ENCODE measurements at regions not wholly inside any gene's neighbourhood (a gene's known extent, or its start where the extent isn't known, plus 50 kb on each side); places are given as distances from the start of the nearest gene placed in this dataset.

DNA sequence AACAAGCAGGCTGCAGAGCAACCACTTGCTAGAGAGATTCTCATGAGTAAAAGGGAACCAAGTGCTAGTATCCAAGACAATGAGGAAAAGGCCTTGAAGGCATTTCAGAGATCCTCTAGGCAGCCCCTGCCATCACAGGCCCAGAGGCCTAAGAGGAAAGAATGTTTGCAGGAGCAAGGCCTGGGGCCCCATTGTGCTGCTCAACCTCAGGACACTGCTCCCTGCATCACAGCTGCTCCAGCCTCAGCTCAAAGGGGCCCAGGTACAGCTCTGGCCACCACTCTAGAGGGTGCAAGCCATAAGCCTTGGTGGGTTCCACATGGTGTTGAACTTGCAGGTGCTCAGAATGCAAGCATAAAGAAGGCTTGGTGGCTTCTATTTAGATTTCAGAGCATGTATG, 243.0 kb upstream of the RPL38 start (continued):
- no peak for TF ChIP-seq PREB (CRISPR knock-in tag; IDR thresholded peaks at IDR 0.05; ENCODE audit: borderline replicate concordance)
- no peak for TF ChIP-seq ZNF138 (CRISPR knock-in tag; conservative IDR thresholded peaks at IDR 0.05)
- no peak for TF ChIP-seq NR3C1 (CRISPR knock-in tag; conservative IDR thresholded peaks at IDR 0.05; ENCODE audit: low read depth)
- no peak for TF ChIP-seq TCF7 (CRISPR knock-in tag; IDR thresholded peaks at IDR 0.05; ENCODE audit: low read depth)
- TF ChIP-seq, protein P1, sequence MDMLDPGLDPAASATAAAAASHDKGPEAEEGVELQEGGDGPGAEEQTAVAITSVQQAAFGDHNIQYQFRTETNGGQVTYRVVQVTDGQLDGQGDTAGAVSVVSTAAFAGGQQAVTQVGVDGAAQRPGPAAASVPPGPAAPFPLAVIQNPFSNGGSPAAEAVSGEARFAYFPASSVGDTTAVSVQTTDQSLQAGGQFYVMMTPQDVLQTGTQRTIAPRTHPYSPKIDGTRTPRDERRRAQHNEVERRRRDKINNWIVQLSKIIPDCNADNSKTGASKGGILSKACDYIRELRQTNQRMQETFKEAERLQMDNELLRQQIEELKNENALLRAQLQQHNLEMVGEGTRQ (CRISPR knock-in tag; IDR thresholded peaks at IDR 0.05), result no peak
- TF ChIP-seq ESRRA (CRISPR knock-in tag; IDR thresholded peaks at IDR 0.05; ENCODE audit: borderline replicate concordance), result no peak
- TF ChIP-seq PRRX2 (CRISPR knock-in tag; IDR thresholded peaks at IDR 0.05), result no peak
- TF ChIP-seq MXD4 (CRISPR knock-in tag; IDR thresholded peaks at IDR 0.05; ENCODE audit: borderline replicate concordance), result no peak

GRCh38 chr17:73962308-73962707, 241.2 kb upstream of the RPL38 start:
- Mint-ChIP-seq H3K4me3 (no peak overlapping the region), H3K9me3 (peaks cover 38% of the 10 kb centered on the region), H3K4me1 (no peaks in the 10 kb centered on the region), H3K27ac (no peak overlapping the region), H3K27me3 (ENCODE audit: low read depth) (peaks cover 17% of the 10 kb centered on the region), H3K36me3 (peaks cover 12% of the 10 kb centered on the region)
- no peak for ATAC-seq
- TF ChIP-seq, protein P2, sequence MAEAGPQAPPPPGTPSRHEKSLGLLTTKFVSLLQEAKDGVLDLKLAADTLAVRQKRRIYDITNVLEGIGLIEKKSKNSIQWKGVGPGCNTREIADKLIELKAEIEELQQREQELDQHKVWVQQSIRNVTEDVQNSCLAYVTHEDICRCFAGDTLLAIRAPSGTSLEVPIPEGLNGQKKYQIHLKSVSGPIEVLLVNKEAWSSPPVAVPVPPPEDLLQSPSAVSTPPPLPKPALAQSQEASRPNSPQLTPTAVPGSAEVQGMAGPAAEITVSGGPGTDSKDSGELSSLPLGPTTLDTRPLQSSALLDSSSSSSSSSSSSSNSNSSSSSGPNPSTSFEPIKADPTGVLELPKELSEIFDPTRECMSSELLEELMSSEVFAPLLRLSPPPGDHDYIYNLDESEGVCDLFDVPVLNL (CRISPR knock-in tag; IDR thresholded peaks at IDR 0.05; ENCODE audit: borderline replicate concordance, low read depth), result no peak
- TF ChIP-seq, protein P3, sequence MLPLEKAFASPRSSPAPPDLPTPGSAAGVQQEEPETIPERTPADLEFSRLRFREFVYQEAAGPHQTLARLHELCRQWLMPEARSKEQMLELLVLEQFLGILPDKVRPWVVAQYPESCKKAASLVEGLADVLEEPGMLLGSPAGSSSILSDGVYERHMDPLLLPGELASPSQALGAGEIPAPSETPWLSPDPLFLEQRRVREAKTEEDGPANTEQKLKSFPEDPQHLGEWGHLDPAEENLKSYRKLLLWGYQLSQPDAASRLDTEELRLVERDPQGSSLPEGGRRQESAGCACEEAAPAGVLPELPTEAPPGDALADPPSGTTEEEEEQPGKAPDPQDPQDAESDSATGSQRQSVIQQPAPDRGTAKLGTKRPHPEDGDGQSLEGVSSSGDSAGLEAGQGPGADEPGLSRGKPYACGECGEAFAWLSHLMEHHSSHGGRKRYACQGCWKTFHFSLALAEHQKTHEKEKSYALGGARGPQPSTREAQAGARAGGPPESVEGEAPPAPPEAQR (CRISPR knock-in tag; IDR thresholded peaks at IDR 0.05), result no peak
- no peak for TF ChIP-seq USF1 (CRISPR knock-in tag; IDR thresholded peaks at IDR 0.05)
- TF ChIP-seq AR (CRISPR knock-in tag; IDR thresholded peaks at IDR 0.05), result no peak
- ChIA-PET POLR2A (no interaction called here), CTCF (no interaction called here)
- DNase-seq (ENCODE audit: low spot score), result no peak

- TF ChIP-seq ZNF416 (CRISPR knock-in tag; IDR thresholded peaks at IDR 0.05), result no peak
- TF ChIP-seq CREM (CRISPR knock-in tag; IDR thresholded peaks at IDR 0.05), result no peak
- no peak for TF ChIP-seq TCF7 (CRISPR knock-in tag; IDR thresholded peaks at IDR 0.05; ENCODE audit: low read depth)
- no peak for TF ChIP-seq CTCF (IDR thresholded peaks at IDR 0.05)
- no peak for TF ChIP-seq EMX1 (CRISPR knock-in tag; IDR thresholded peaks at IDR 0.05)
- TF ChIP-seq JAZF1 (CRISPR knock-in tag; IDR thresholded peaks at IDR 0.05), result no peak
- TF ChIP-seq TEAD1 (CRISPR knock-in tag; IDR thresholded peaks at IDR 0.05), result no peak
- TF ChIP-seq ETV6 (CRISPR knock-in tag; IDR thresholded peaks at IDR 0.05), result no peak
- no peak for TF ChIP-seq CBFB (CRISPR knock-in tag; IDR thresholded peaks at IDR 0.05; ENCODE audit: low read depth)
- no peaks in the 10 kb centered on the region for H3K36me3 Mint-ChIP-seq
- H3K4me3 Mint-ChIP-seq, result no peak overlapping the region
- H3K9me3 Mint-ChIP-seq, result peaks cover 13% of the 10 kb centered on the region; the same call in 1 of the 2 replicates
- H3K4me1 Mint-ChIP-seq, result no peaks in the 10 kb centered on the region
- DNase-seq (ENCODE audit: low spot score) (no peak), ATAC-seq (peak; percentile 50; the same call in 1 of the 2 replicates)
- ChIA-PET POLR2A (no interaction called here), CTCF (interaction anchor here (0.7 to 1.9 kb wide), 13 partner anchors 12 to 390 kb away, joined by 3 to 9 read pairs (median 4); no protein-coding TSS in a partner anchor)
- H3K27me3 Mint-ChIP-seq (ENCODE audit: low read depth), result peaks cover 8% of the 10 kb centered on the region; the same call in 1 of the 2 replicates
- H3K27ac Mint-ChIP-seq, result no peak overlapping the region
Measured at GRCh38 chr17:73968680-73969079, 234.8 kb upstream of the RPL38 start.
